Hippocampal formation (tissue), 2 donors: ENCODE measurements at regions not wholly inside any gene's neighbourhood (a gene's known extent, or its start where the extent isn't known, plus 50 kb on each side); places are given as distances from the start of the nearest gene placed in this dataset.
"Not testable (repeated sequence)": the region's sequence is repeated elsewhere in the genome, so short reads cannot be mapped to it uniquely, and the experiment has no call there.

Source experiments
- DNase-seq, 2 donors: peaks; one replicate each; lab custom pipeline; 2025; lab: John Stamatoyannopoulos, UW

- DNase-seq, result not testable (repeated sequence)
Measured at GRCh38 chr5:15096686-15097085, 225.1 kb upstream of the ANKH start.

GRCh38 chr5:15092801-15093200 lies 221.2 kb upstream of the ANKH start:
- no peak for DNase-seq

- DNase-seq, result no peak
Measured at GRCh38 chr5:15085671-15086070, 214.1 kb upstream of the ANKH start.

GRCh38 chr5:15082096-15082495 lies 210.5 kb upstream of the ANKH start:
- no peak for DNase-seq

GRCh38 chr5:15080219-15080618 lies 208.6 kb upstream of the ANKH start:
- no peak for DNase-seq

GRCh38 chr5:15079566-15079965 lies 208.0 kb upstream of the ANKH start:
- DNase-seq, result no peak

- DNase-seq, result no peak
Measured at GRCh38 chr5:15074651-15075050, 203.1 kb upstream of the ANKH start.

- DNase-seq, result no peak
Measured at GRCh38 chr5:15073453-15073852, 201.9 kb upstream of the ANKH start.

GRCh38 chr5:15070907-15071306 lies 199.3 kb upstream of the ANKH start:
- no peak for DNase-seq

- DNase-seq, result no peak
Measured at GRCh38 chr5:15069407-15069905, 197.9 kb upstream of the ANKH start.

- no peak for DNase-seq
Measured at GRCh38 chr5:15065091-15065490, 193.5 kb upstream of the ANKH start.

- no peak for DNase-seq
Measured at GRCh38 chr5:15064396-15064795, 192.8 kb upstream of the ANKH start.

GRCh38 chr5:15056988-15057592 lies 185.5 kb upstream of the ANKH start:
- no peak for DNase-seq

- no peak for DNase-seq
Measured at GRCh38 chr5:15044521-15044920, 172.9 kb upstream of the ANKH start.

- DNase-seq, result no peak
Measured at GRCh38 chr5:15037247-15037908, 165.8 kb upstream of the ANKH start.

GRCh38 chr5:15034379-15034778 lies 162.8 kb upstream of the ANKH start:
- no peak for DNase-seq

- DNase-seq, result no peak
Measured at GRCh38 chr5:15031180-15031579, 159.6 kb upstream of the ANKH start.

- DNase-seq, result no peak
Measured at GRCh38 chr5:15027764-15028163, 156.2 kb upstream of the ANKH start.

GRCh38 chr5:15026944-15027343 lies 155.4 kb upstream of the ANKH start:
- no peak for DNase-seq

- DNase-seq, result no peak
Measured at GRCh38 chr5:15026011-15026893, 154.7 kb upstream of the ANKH start.

- no peak for DNase-seq
Measured at GRCh38 chr5:15023846-15024245, 152.3 kb upstream of the ANKH start.

- no peak for DNase-seq
Measured at GRCh38 chr5:15023266-15023665, 151.7 kb upstream of the ANKH start.
